Mammary epithelial cell (primary cell): ENCODE measurements at regions not wholly inside any gene's neighbourhood (a gene's known extent, or its start where the extent isn't known, plus 50 kb on each side); places are given as distances from the start of the nearest gene placed in this dataset.

Experiments
- EZH2 ChIP-seq: IDR thresholded peaks from 2 replicates; pipeline ENCODE4 v1.6.1; 2012; ENCODE audit warnings: low read length, inconsistent platforms, borderline replicate concordance
- TF ChIP-seq, protein P1 (sequence below), 2 donors: IDR thresholded peaks in 1 of 2; conservative IDR thresholded peaks in 1 of 2; 2 replicates each; pipeline ENCODE4 v1.5.1; 2011 to 2012; ENCODE audit warnings: inconsistent platforms in 2 of 2, low read length in 2 of 2, mild to moderate bottlenecking in 2 of 2, control low read depth in 1 of 2, low read depth in 1 of 2; ENCODE audit not compliant: insufficient read depth in 1 of 2; ENCODE audit errors: extremely low read depth in 1 of 2

DNA sequence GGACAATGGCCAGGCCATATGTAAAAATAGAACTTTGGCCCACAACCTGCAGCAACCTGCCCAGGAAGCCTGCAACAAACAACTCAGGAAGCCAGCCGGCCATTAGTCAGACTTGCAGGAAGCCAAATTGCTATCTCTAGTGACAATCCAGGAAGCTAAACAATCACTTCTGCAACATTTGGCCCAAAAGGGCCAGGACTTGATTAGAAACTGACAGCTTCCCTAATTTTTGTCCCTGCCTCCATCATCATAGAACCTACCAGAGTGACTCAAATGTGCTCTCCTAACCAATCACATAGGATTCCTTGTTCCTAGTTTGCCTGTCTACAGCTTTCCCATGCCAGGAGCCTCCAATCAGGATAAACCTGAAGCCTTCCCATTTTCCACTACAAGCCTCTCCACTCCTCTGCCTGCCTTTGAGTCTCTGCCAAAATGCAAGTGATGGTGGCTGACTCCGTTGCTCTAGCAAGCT, 639.3 kb downstream of the PTPRU start:
- no peak for TF ChIP-seq EZH2
- TF ChIP-seq, protein P1, sequence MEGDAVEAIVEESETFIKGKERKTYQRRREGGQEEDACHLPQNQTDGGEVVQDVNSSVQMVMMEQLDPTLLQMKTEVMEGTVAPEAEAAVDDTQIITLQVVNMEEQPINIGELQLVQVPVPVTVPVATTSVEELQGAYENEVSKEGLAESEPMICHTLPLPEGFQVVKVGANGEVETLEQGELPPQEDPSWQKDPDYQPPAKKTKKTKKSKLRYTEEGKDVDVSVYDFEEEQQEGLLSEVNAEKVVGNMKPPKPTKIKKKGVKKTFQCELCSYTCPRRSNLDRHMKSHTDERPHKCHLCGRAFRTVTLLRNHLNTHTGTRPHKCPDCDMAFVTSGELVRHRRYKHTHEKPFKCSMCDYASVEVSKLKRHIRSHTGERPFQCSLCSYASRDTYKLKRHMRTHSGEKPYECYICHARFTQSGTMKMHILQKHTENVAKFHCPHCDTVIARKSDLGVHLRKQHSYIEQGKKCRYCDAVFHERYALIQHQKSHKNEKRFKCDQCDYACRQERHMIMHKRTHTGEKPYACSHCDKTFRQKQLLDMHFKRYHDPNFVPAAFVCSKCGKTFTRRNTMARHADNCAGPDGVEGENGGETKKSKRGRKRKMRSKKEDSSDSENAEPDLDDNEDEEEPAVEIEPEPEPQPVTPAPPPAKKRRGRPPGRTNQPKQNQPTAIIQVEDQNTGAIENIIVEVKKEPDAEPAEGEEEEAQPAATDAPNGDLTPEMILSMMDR (conservative IDR thresholded peaks at IDR 0.05 in 1 of 2, IDR thresholded peaks at IDR 0.05 in 1 of 2; ENCODE audit: extremely low read depth in 1 of 2, insufficient read depth in 1 of 2, low read depth in 1 of 2, low read length in 2 of 2), result no peak
